H9 (cell line): ENCODE measurements at regions not wholly inside any gene's neighbourhood (a gene's known extent, or its start where the extent isn't known, plus 50 kb on each side); places are given as distances from the start of the nearest gene placed in this dataset.

Experiments
- DNase-seq: peaks from one replicate; pipeline ENCODE4 v3.0.0-alpha.2; 2017
- H2AFZ ChIP-seq: one replicate; pipeline ENCODE4 v1.6.1; 2013; ENCODE audit warnings: mild to moderate bottlenecking, low read length, control low read depth, moderate library complexity
- H2AK5ac ChIP-seq: 2 replicates; pipeline ENCODE4 v1.6.1; 2013; ENCODE audit warnings: low read length, control low read depth, mixed read lengths; ENCODE audit not compliant: insufficient read length
- H2BK120ac ChIP-seq: one replicate; pipeline ENCODE4 v1.6.1; 2013; ENCODE audit warnings: low read depth, mild to moderate bottlenecking, low read length, control low read depth, inconsistent platforms; ENCODE audit not compliant: poor library complexity, severe bottlenecking
- H2BK12ac ChIP-seq: 2 replicates; pipeline ENCODE4 v1.6.1; 2013; ENCODE audit warnings: low read length, control low read depth, mixed read lengths, low read depth; ENCODE audit not compliant: insufficient read length
- H2BK15ac ChIP-seq: 2 replicates; pipeline ENCODE4 v1.6.1; 2013; ENCODE audit warnings: low read depth, low read length, control low read depth
- H2BK20ac ChIP-seq: one replicate; pipeline ENCODE4 v1.6.1; 2013; ENCODE audit warnings: low read depth, mild to moderate bottlenecking, low read length, control low read depth, inconsistent platforms; ENCODE audit not compliant: poor library complexity, severe bottlenecking
- H2BK5ac ChIP-seq: 2 replicates; pipeline ENCODE4 v1.6.1; 2013; ENCODE audit warnings: low read length, control low read depth, mixed read lengths; ENCODE audit not compliant: insufficient read length
- H3K14ac ChIP-seq: 2 replicates; pipeline ENCODE4 v1.6.1; 2013; ENCODE audit warnings: low read length, control low read depth; ENCODE audit not compliant: insufficient read depth
- H3K18ac ChIP-seq: 2 replicates; pipeline ENCODE4 v1.6.1; 2013; ENCODE audit warnings: low read depth, mild to moderate bottlenecking, mixed read lengths, low read length, control low read depth; ENCODE audit not compliant: insufficient read length
- H3K23ac ChIP-seq: 2 replicates; pipeline ENCODE4 v1.6.1; 2013; ENCODE audit warnings: low read length, control low read depth, mixed read lengths, low read depth; ENCODE audit not compliant: insufficient read length
- H3K23me2 ChIP-seq: 2 replicates; pipeline ENCODE4 v1.6.1; 2013; ENCODE audit warnings: low read depth, mild to moderate bottlenecking, mixed read lengths, low read length, control low read depth; ENCODE audit not compliant: insufficient read length, poor library complexity, severe bottlenecking
- H3K27ac ChIP-seq: 2 replicates; pipeline ENCODE4 v1.5.1; 2013; ENCODE audit warnings: low read length, control low read depth, mixed read lengths, low read depth; ENCODE audit not compliant: insufficient read length
- H3K27me3 ChIP-seq: 2 replicates; pipeline ENCODE4 v1.6.1; 2013; ENCODE audit warnings: low read length, control low read depth, inconsistent platforms; ENCODE audit not compliant: insufficient read depth
- H3K4ac ChIP-seq: 2 replicates; pipeline ENCODE4 v1.6.1; 2013; ENCODE audit warnings: low read depth, mild to moderate bottlenecking, control low read depth, inconsistent platforms, low read length, moderate library complexity
- H3K4me1 ChIP-seq: 2 replicates; pipeline ENCODE4 v1.6.1; 2013; ENCODE audit warnings: low read length, control low read depth, inconsistent platforms; ENCODE audit not compliant: insufficient read depth
- H3K4me2 ChIP-seq: 2 replicates; pipeline ENCODE4 v1.6.1; 2013; ENCODE audit warnings: low read length, control low read depth, mixed read lengths; ENCODE audit not compliant: insufficient read length, insufficient read depth
- H3K56ac ChIP-seq: 2 replicates; pipeline ENCODE4 v1.6.1; 2013; ENCODE audit warnings: low read depth, mild to moderate bottlenecking, mixed read lengths, low read length, control low read depth; ENCODE audit not compliant: insufficient read length
- H3K79me1 ChIP-seq: 2 replicates; pipeline ENCODE4 v1.6.1; 2013; ENCODE audit warnings: low read depth, mild to moderate bottlenecking, moderate library complexity, low read length, control low read depth, inconsistent platforms; ENCODE audit not compliant: insufficient read depth, poor library complexity, severe bottlenecking
- H3K79me2 ChIP-seq: 2 replicates; pipeline ENCODE4 v1.6.1; 2013; ENCODE audit warnings: low read length, control low read depth, inconsistent platforms; ENCODE audit not compliant: insufficient read depth
- H3K9ac ChIP-seq: 2 replicates; pipeline ENCODE4 v1.6.1; 2013; ENCODE audit warnings: low read length, control low read depth, mixed read lengths; ENCODE audit not compliant: insufficient read length; ENCODE audit errors: extremely low read depth
- H3K9me3 ChIP-seq: one replicate; pipeline ENCODE4 v1.6.1; 2013; ENCODE audit warnings: low read depth, low read length, inconsistent platforms; ENCODE audit not compliant: control insufficient read depth
- H3T11ph ChIP-seq: one replicate; pipeline ENCODE4 v1.6.1; 2013; ENCODE audit warnings: mild to moderate bottlenecking, low read length, control low read depth, inconsistent platforms
- H4K20me1 ChIP-seq: one replicate; pipeline ENCODE4 v1.6.1; 2013; ENCODE audit not compliant: control insufficient read depth, insufficient read length, insufficient read depth
- H4K5ac ChIP-seq: 2 replicates; pipeline ENCODE4 v1.6.1; 2013; ENCODE audit warnings: low read depth, mild to moderate bottlenecking, mixed read lengths, low read length, control low read depth; ENCODE audit not compliant: insufficient read length
- H4K8ac ChIP-seq: replicated peaks from 2 replicates; pipeline ENCODE4 v1.6.1; 2013; ENCODE audit warnings: low read length, control low read depth, mixed read lengths, low read depth; ENCODE audit not compliant: insufficient read length
- H4K91ac ChIP-seq: 2 replicates; pipeline ENCODE4 v1.6.1; 2013; ENCODE audit warnings: low read depth, mild to moderate bottlenecking, moderate library complexity, mixed read lengths, low read length, control low read depth; ENCODE audit not compliant: insufficient read length
- H3K27ac Mint-ChIP-seq, 3 experiments: 2 replicates in 2 of 3; 3 replicates in 1 of 3; pipeline ENCODE4 v1.8.0; 2020 to 2021; ENCODE audit warnings: mixed read lengths in 3 of 3, mild to moderate bottlenecking in 1 of 3, moderate library complexity in 1 of 3
- H3K27me3 Mint-ChIP-seq: 2 replicates; pipeline ENCODE4 v1.8.0; 2021; ENCODE audit warnings: low read depth, mild to moderate bottlenecking, moderate library complexity, mixed read lengths
- H3K36me3 Mint-ChIP-seq, 3 experiments: 2 replicates in 2 of 3; 3 replicates in 1 of 3; pipeline ENCODE4 v1.8.0; 2020 to 2021; ENCODE audit warnings: low read depth in 3 of 3, mixed read lengths in 3 of 3; ENCODE audit not compliant: insufficient read depth in 1 of 3
- H3K4me1 Mint-ChIP-seq, 2 experiments: 2 replicates each; pipeline ENCODE4 v1.8.0; 2020; ENCODE audit warnings: mixed read lengths in 2 of 2
- H3K4me3 Mint-ChIP-seq, 2 experiments: 2 replicates in 1 of 2; 3 replicates in 1 of 2; pipeline ENCODE4 v1.8.0; 2020 to 2021; ENCODE audit warnings: mild to moderate bottlenecking in 2 of 2, mixed read lengths in 2 of 2, moderate library complexity in 1 of 2
- H3K9me3 Mint-ChIP-seq, 2 experiments: 2 replicates in 1 of 2; 3 replicates in 1 of 2; pipeline ENCODE4 v1.8.0; 2020; ENCODE audit warnings: mild to moderate bottlenecking in 2 of 2, mixed read lengths in 2 of 2, moderate library complexity in 1 of 2
- CTCF ChIP-seq: fragments of 200-600 bp; sonication (generic); conservative IDR thresholded peaks from 3 replicates; pipeline ENCODE4 v1.8.0; 2021; ENCODE audit warnings: antibody characterized with exemption, mild to moderate bottlenecking
- WGBS: extraction: QIAGEN DNeasy Blood & Tissue Kit; methylation state at CpG from one replicate; pipeline ENCODE4 v1.1.7; 2013; ENCODE audit warnings: missing lambda C conversion rate, low lambda C conversion rate, mixed read lengths; ENCODE audit not compliant: insufficient read length; ENCODE audit errors: extremely low coverage; 5-methylcytosine and 5-hydroxymethylcytosine counted together

- H3K36me3 Mint-ChIP-seq, result no peaks in the 10 kb centered on the region
- Histone ChIP-seq H3K18ac (no peak overlapping the region), H3K4me2 (no peak overlapping the region), H2BK120ac (peak overlapping the region; percentile 12), H3K14ac (no peak overlapping the region), H2BK5ac (no peak overlapping the region), H3K79me1 (no peaks in the 10 kb centered on the region), H3K9me3 (no peaks in the 10 kb centered on the region), H4K91ac (no peak overlapping the region), H3K56ac (no peak overlapping the region), H2AK5ac (no peak overlapping the region), H4K20me1 (no peaks in the 10 kb centered on the region), H3K4me1 (no peaks in the 10 kb centered on the region), H2BK12ac (no peak overlapping the region), H3K79me2 (no peaks in the 10 kb centered on the region), H3K4ac (no peak overlapping the region), H3T11ph (no peak overlapping the region), H3K27me3 (peaks cover 2% of the 10 kb centered on the region; the same call in 1 of the 2 replicates), H3K9ac (no peak overlapping the region), H3K23ac (no peak overlapping the region), H3K23me2 (no peaks in the 10 kb centered on the region), H4K8ac (no peak overlapping the region), H2AFZ (no peak overlapping the region), H4K5ac (no peak overlapping the region), H2BK20ac (no peak overlapping the region), H2BK15ac (no peak overlapping the region), H3K27ac (no peak overlapping the region)
- WGBS, result no CpG with 5 or more reads among the region's 3 CpGs
- no peaks in the 10 kb centered on the region for H3K9me3 Mint-ChIP-seq
- no peak overlapping the region for H3K4me3 Mint-ChIP-seq
- no peak for DNase-seq
- H3K27me3 Mint-ChIP-seq, result peaks cover 13% of the 10 kb centered on the region
- no peak for TF ChIP-seq CTCF
- H3K27ac Mint-ChIP-seq, result no peak overlapping the region; a peak in 1 of 7 replicates
- H3K4me1 Mint-ChIP-seq, result peaks cover 0 to 4% of the 10 kb centered on the region in 2 experiments; a peak in 1 of 4 replicates
Observed at GRCh38 chr16:51557670-51558069, 406.6 kb upstream of the SALL1 start.
